ENCODE measurements at regions not wholly inside any gene's neighbourhood (a gene's known extent, or its start where the extent isn't known, plus 50 kb on each side); places are given as distances from the start of the nearest gene placed in this dataset.

DNA sequence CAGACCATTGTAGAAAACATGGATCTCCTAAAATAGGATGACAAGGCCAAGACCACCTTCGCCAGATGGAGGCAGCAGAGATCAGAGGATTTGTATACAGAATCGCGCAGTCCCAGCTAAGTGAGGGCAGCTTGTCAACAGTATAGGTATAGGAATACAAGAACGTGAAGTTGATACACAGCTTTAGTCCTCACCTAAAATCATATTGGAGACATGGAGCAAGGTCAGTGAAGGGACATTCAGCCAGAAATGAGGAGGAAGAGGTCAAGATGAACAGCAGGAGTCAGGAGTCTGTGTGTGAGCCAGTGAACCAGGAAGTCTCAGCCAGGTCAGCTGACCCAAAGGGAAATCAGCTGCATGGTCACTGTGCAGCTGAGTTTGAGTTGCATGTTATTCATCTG, 263.4 kb upstream of the PRKCQ start:
- H3K9me3 Mint-ChIP-seq: peaks cover 52% of the 10 kb centered on the region
- no peaks in the 10 kb centered on the region for H3K36me3 Mint-ChIP-seq (ENCODE audit: low read depth)
- no peak overlapping the region for H3K4me3 Mint-ChIP-seq
- no peak for DNase-seq
- H3K27me3 Mint-ChIP-seq (ENCODE audit: low read depth, poor library complexity): peaks cover 14% of the 10 kb centered on the region
- TF ChIP-seq, protein P1, sequence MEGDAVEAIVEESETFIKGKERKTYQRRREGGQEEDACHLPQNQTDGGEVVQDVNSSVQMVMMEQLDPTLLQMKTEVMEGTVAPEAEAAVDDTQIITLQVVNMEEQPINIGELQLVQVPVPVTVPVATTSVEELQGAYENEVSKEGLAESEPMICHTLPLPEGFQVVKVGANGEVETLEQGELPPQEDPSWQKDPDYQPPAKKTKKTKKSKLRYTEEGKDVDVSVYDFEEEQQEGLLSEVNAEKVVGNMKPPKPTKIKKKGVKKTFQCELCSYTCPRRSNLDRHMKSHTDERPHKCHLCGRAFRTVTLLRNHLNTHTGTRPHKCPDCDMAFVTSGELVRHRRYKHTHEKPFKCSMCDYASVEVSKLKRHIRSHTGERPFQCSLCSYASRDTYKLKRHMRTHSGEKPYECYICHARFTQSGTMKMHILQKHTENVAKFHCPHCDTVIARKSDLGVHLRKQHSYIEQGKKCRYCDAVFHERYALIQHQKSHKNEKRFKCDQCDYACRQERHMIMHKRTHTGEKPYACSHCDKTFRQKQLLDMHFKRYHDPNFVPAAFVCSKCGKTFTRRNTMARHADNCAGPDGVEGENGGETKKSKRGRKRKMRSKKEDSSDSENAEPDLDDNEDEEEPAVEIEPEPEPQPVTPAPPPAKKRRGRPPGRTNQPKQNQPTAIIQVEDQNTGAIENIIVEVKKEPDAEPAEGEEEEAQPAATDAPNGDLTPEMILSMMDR (IDR thresholded peaks at IDR 0.05): no peak
- no peaks in the 10 kb centered on the region for H3K4me1 Mint-ChIP-seq
- no peak overlapping the region for H3K27ac Mint-ChIP-seq

DNA sequence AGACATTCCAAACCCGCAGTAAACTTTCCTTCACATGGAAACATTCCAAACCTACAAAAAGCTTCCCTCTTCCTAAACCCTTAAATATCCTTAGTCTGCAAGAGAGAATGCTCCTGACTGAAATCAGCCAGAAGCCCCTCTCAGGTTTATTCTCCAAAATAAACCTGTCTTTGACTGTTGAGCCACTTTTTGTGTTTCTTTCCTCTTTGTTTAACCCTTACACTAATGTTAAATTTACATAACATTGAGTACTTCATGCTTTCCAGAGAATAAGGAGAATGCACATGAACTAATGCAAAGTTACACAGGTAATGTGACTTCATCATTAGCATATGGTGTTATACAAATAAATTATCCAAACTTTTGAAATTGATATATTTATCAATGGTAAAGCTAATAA, 262.6 kb upstream of the PRKCQ start:
- Mint-ChIP-seq H3K4me1 (no peaks in the 10 kb centered on the region), H3K4me3 (no peak overlapping the region), H3K27me3 (ENCODE audit: low read depth, poor library complexity) (peaks cover 14% of the 10 kb centered on the region), H3K9me3 (peaks cover 52% of the 10 kb centered on the region), H3K27ac (no peak overlapping the region), H3K36me3 (ENCODE audit: low read depth) (no peaks in the 10 kb centered on the region)
- TF ChIP-seq, protein P1 (IDR thresholded peaks at IDR 0.05): no peak
- no peak for DNase-seq

DNA sequence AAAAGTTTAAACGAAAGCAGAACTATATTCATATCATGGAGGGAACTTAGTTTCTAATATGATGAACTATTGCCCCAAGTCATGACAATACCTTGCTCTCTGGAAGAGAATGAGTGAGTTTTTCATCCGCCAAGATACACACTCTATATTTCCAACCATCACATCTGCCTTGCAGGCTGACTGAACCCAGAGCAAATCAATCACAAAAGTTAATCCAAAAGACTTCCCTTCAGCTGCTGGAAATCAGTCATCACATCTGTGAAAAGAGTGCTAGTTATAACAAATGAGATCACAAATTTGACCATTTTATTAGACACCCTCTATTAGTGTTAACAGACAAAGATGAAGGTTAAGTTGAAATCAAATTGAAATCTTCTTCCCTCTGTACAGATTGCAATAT, 261.7 kb upstream of the PRKCQ start:
- Mint-ChIP-seq H3K27ac (no peak overlapping the region), H3K9me3 (peaks cover 48% of the 10 kb centered on the region), H3K36me3 (ENCODE audit: low read depth) (no peaks in the 10 kb centered on the region), H3K4me1 (no peaks in the 10 kb centered on the region), H3K4me3 (no peak overlapping the region), H3K27me3 (ENCODE audit: low read depth, poor library complexity) (peaks cover 14% of the 10 kb centered on the region)
- DNase-seq: no peak
- TF ChIP-seq, protein P1 (IDR thresholded peaks at IDR 0.05): no peak

DNA sequence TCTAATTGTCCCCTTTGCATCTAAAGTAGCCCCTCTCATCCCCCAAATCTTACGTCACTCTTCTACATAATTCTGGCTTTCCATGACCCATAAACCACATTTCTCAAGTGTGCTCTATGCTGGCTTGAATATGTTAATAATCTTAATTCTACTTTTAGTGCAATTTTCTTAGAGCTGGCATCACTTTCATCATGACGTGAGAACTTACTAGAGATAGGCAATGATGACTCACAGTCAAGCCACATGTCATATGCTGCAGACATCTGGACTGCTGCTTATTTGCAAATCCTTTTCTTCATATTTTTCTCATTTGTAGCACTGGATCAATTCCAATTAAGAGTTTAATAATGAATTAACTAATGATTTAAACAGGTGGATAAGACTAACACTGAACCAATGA, 260.7 kb upstream of the PRKCQ start:
- no peak for DNase-seq
- H3K27me3 Mint-ChIP-seq (ENCODE audit: low read depth, poor library complexity): peaks cover 14% of the 10 kb centered on the region
- H3K9me3 Mint-ChIP-seq: peaks cover 46% of the 10 kb centered on the region
- no peak overlapping the region for H3K4me3 Mint-ChIP-seq
- TF ChIP-seq, protein P1 (IDR thresholded peaks at IDR 0.05): no peak
- H3K4me1 Mint-ChIP-seq: no peaks in the 10 kb centered on the region
- H3K36me3 Mint-ChIP-seq (ENCODE audit: low read depth): no peaks in the 10 kb centered on the region
- H3K27ac Mint-ChIP-seq: no peak overlapping the region

DNA sequence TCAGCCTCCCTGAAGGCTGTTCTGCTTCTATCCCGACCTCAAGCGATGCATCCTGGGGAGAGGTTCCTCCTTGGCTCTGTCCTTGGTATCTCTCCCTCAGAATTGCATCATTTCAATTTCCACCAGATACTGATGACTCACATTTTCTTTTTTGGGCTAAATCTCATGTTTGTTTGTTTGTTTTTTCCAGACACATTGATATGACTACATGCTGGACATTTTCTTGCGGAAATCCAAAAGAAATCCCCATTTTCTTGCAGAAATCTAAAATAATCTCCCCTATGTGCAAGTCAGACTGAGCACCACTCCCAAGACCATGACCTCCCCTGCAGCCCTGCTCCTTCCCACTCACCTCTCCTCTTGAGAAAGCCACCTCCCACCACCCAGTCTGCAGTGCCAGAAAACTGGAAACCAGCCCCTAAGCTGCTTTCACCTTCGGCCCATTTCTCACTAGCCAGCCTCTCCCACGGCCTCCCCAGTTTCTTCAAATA, 260.2 kb upstream of the PRKCQ start:
- H3K27ac Mint-ChIP-seq: no peak overlapping the region
- no peak for DNase-seq
- H3K4me1 Mint-ChIP-seq: no peaks in the 10 kb centered on the region
- H3K9me3 Mint-ChIP-seq: peaks cover 41% of the 10 kb centered on the region
- no peak overlapping the region for H3K4me3 Mint-ChIP-seq
- TF ChIP-seq, protein P1 (IDR thresholded peaks at IDR 0.05): no peak
- no peaks in the 10 kb centered on the region for H3K36me3 Mint-ChIP-seq (ENCODE audit: low read depth)
- peaks cover 14% of the 10 kb centered on the region for H3K27me3 Mint-ChIP-seq (ENCODE audit: low read depth, poor library complexity)

DNA sequence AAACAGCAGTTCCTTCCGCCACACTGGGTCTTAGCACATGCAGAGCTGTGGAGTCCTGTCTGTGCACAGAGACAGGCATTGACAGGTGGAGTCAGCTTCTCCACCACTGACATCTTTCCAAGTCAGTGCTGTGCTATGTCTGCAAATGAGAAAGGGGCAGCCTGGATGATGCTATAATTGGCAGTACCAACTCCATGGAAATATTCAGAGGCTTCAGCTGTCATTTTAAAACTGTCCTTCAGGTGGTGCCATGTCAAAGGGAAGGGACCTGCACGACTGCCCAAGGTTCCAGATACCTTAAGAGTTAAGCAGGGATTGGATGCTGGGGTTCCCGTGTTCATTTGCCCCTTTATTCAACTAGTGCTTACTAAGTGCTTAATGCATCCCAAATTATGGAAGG, 258.0 kb upstream of the PRKCQ start:
- Mint-ChIP-seq H3K4me1 (peaks cover 6% of the 10 kb centered on the region), H3K9me3 (peaks cover 21% of the 10 kb centered on the region), H3K27me3 (ENCODE audit: low read depth, poor library complexity) (peaks cover 14% of the 10 kb centered on the region), H3K4me3 (no peak overlapping the region), H3K36me3 (ENCODE audit: low read depth) (no peaks in the 10 kb centered on the region), H3K27ac (no peak overlapping the region)
- no peak for DNase-seq
- TF ChIP-seq, protein P1 (IDR thresholded peaks at IDR 0.05): no peak

Measured in nephron progenitor cell (in vitro differentiated cells).